Gastroesophageal sphincter (tissue), 4 donors: ENCODE measurements at regions not wholly inside any gene's neighbourhood (a gene's known extent, or its start where the extent isn't known, plus 50 kb on each side); places are given as distances from the start of the nearest gene placed in this dataset.

Experiments used
- ATAC-seq: fragments of 150-250 bp; one replicate; pipeline ENCODE4 v1.9.1; 2016; ENCODE audit warnings: mild to moderate bottlenecking, moderate library complexity
- H3K27ac ChIP-seq, 4 donors: fragments of 200-600 bp; sonication (generic) in 3 of 4; 1 replicate in 3 of 4; 2 replicates in 1 of 4; pipeline ENCODE4 v1.5.1; 2016 to 2019
- H3K27me3 ChIP-seq: fragments of 200-600 bp; sonication (generic); one replicate; pipeline ENCODE4 v1.5.1; 2019
- H3K36me3 ChIP-seq, 2 donors: fragments of 200-600 bp; sonication (generic); one replicate each; pipeline ENCODE4 v1.5.1; 2019; ENCODE audit warnings: control low read depth in 1 of 2
- H3K4me1 ChIP-seq, 3 donors: fragments of 200-600 bp; sonication (generic); 1 replicate in 2 of 3; 2 replicates in 1 of 3; pipeline ENCODE4 v1.5.1; 2016 to 2019; ENCODE audit warnings: control low read depth in 2 of 3
- H3K4me3 ChIP-seq, 2 donors: fragments of 200-600 bp; sonication (generic); one replicate each; pipeline ENCODE4 v1.5.1; 2019; ENCODE audit warnings: mild to moderate bottlenecking in 1 of 2, moderate library complexity in 1 of 2
- H3K9me3 ChIP-seq, 3 donors: fragments of 200-600 bp; sonication (generic); one replicate each; pipeline ENCODE4 v1.5.1; 2017 to 2019; ENCODE audit warnings: control low read depth in 2 of 3
- EP300 ChIP-seq: sonication (generic); formaldehyde crosslinking; IDR thresholded peaks from one replicate; pipeline ENCODE4 v1.6.1; 2017; ENCODE audit warnings: antibody characterized with exemption, mild to moderate bottlenecking
- POLR2A ChIP-seq, 2 donors: fragments of 450-650 bp; IDR thresholded peaks; one replicate each; pipeline ENCODE4 v1.6.1; 2017; ENCODE audit warnings: antibody characterized with exemption in 2 of 2, mild to moderate bottlenecking in 2 of 2, moderate library complexity in 1 of 2
- POLR2AphosphoS5 ChIP-seq: sonication (generic); formaldehyde crosslinking; IDR thresholded peaks from one replicate; pipeline ENCODE4 v1.6.1; 2017; ENCODE audit warnings: antibody characterized with exemption
- WGBS, 2 donors: methylation state at CpG; one replicate each; pipeline ENCODE4 v1.1.5; 2018; ENCODE audit warnings: low coverage in 1 of 2; 5-methylcytosine and 5-hydroxymethylcytosine counted together
- TF ChIP-seq, protein P1 (sequence below), 4 experiments: fragments of 200-600 bp in 2 of 4; fragments of 450-650 bp in 2 of 4; sonication (generic) in 1 of 4; IDR thresholded peaks; one replicate each; pipeline ENCODE4 v1.5.1; 2017 to 2019; ENCODE audit warnings: antibody characterized with exemption in 4 of 4, mild to moderate bottlenecking in 2 of 4, moderate library complexity in 2 of 4

DNA sequence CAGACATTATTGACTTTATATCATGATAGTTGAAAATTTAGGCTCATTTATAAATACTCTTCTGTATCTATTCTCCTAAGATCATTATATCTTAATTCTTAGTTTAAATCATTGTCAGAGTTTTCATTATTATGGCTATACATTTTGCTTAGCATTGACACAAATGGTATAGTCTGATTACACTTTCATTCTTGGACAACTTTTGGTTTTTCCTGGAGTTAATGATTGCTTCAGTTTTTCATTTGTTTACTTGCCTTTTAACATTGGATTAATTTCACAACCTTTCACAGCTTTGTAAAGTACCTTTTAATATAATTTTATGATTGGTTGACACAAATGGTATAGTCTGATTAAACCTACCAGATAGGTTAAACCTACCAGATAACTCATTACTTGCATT is 298.2 kb downstream of the DYSF start:
- Histone ChIP-seq H3K4me3 (no peak overlapping the region), H3K27me3 (no peaks in the 10 kb centered on the region), H3K27ac (no peak overlapping the region), H3K9me3 (no peaks in the 10 kb centered on the region), H3K4me1 (peaks cover 0 to 34% (median 20%) of the 10 kb centered on the region in 3 donors), H3K36me3 (no peaks in the 10 kb centered on the region)
- no peak for ATAC-seq
- TF ChIP-seq, protein P1, sequence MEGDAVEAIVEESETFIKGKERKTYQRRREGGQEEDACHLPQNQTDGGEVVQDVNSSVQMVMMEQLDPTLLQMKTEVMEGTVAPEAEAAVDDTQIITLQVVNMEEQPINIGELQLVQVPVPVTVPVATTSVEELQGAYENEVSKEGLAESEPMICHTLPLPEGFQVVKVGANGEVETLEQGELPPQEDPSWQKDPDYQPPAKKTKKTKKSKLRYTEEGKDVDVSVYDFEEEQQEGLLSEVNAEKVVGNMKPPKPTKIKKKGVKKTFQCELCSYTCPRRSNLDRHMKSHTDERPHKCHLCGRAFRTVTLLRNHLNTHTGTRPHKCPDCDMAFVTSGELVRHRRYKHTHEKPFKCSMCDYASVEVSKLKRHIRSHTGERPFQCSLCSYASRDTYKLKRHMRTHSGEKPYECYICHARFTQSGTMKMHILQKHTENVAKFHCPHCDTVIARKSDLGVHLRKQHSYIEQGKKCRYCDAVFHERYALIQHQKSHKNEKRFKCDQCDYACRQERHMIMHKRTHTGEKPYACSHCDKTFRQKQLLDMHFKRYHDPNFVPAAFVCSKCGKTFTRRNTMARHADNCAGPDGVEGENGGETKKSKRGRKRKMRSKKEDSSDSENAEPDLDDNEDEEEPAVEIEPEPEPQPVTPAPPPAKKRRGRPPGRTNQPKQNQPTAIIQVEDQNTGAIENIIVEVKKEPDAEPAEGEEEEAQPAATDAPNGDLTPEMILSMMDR (IDR thresholded peaks at IDR 0.05): no peak
- TF ChIP-seq EP300: no peak
- no peak for TF ChIP-seq POLR2A (IDR thresholded peaks at IDR 0.05)
- no peak for TF ChIP-seq POLR2AphosphoS5

DNA sequence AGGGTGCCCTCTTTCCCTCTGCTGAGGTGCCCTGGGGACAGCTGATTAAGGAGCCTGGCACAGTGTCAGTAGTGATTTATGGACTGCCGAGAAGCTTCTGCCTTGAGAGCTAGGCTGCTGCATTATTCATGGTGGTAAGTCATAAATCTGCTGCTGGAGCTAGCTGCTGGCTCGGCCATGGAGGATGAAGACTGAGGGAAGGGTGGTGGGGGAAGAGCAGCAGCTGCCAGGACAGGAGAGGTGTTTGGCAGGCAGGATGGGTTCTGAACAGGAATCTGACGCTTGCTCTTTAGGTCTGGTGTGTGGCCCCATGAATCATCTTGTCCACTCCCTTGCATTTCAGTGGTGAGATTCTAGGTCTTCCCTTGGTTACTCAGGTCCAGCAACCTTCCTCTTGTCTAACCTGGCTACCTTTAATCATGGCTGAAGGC is 296.3 kb downstream of the DYSF start:
- 8 to 80% methylated on average over 1 to 2 of the region's 3 CpGs for WGBS, 2 donors
- Histone ChIP-seq H3K4me1 (peaks cover 0 to 46% (median 21%) of the 10 kb centered on the region in 3 donors), H3K36me3 (no peaks in the 10 kb centered on the region), H3K27me3 (no peaks in the 10 kb centered on the region), H3K4me3 (no peak overlapping the region), H3K9me3 (no peaks in the 10 kb centered on the region), H3K27ac (no peak overlapping the region)
- TF ChIP-seq POLR2A (IDR thresholded peaks at IDR 0.05): no peak
- TF ChIP-seq, protein P1 (IDR thresholded peaks at IDR 0.05): no peak
- no peak for TF ChIP-seq POLR2AphosphoS5
- TF ChIP-seq EP300: no peak
- no peak for ATAC-seq

DNA sequence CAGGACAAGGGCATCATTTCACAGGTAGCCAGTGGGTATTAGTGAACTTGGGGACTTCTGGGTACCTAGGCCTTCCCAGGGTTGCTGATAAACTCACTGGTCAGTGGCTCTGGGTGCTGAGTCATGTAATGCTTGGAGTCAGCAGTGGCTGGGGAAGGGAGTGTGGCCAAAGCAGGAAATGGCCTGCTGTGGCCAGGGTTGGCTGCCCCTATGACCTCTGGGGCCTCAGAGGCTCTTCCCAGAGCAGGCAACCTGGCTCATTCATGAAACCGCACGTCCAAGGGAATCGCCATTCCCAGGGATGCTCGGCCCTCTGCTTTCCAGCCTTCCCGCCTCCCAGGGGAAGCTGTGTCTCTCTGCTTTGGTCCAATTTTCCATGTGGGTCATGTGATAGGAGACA is 294.9 kb downstream of the DYSF start:
- no peaks in the 10 kb centered on the region for H3K27me3 ChIP-seq
- H3K36me3 ChIP-seq: no peaks in the 10 kb centered on the region
- WGBS, 2 donors: 42 to 81% methylated on average over 4 to 5 of the region's 5 CpGs
- H3K27ac ChIP-seq: peak overlapping the region in 3 of 4 donors; percentile 72 to 83 (median 79)
- peak; percentile 31 for ATAC-seq
- H3K4me3 ChIP-seq: no peak overlapping the region
- no peak for TF ChIP-seq POLR2AphosphoS5
- no peak for TF ChIP-seq POLR2A (IDR thresholded peaks at IDR 0.05)
- TF ChIP-seq, protein P1 (IDR thresholded peaks at IDR 0.05): no peak
- TF ChIP-seq EP300: no peak
- H3K9me3 ChIP-seq: no peaks in the 10 kb centered on the region
- H3K4me1 ChIP-seq: peaks cover 0 to 61% (median 29%) of the 10 kb centered on the region in 3 donors

DNA sequence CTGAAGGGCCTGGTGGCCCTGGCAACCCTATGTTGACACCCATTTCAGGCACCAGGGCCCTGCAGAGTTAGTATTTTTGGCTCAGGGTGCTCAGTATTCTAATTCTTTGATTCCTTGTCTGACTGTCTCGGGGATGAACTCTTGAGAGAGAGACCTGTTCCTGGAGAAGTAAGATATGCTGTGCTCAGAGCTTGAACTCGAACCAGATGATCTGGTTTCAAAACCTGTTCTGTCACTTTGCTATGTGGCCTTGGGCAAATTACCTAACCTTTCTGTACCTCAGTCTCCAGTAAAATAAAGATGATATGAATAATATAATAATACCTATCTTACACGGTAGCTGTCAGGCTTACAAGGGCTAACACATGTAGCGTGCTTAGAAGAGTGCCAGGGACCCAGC is 294.2 kb downstream of the DYSF start:
- no peaks in the 10 kb centered on the region for H3K27me3 ChIP-seq
- H3K9me3 ChIP-seq: no peaks in the 10 kb centered on the region
- H3K4me1 ChIP-seq: peaks cover 0 to 68% (median 35%) of the 10 kb centered on the region in 3 donors
- no peak for ATAC-seq
- H3K27ac ChIP-seq: peak overlapping the region; percentile 30 to 83 (median 76)
- H3K4me3 ChIP-seq: no peak overlapping the region
- no peaks in the 10 kb centered on the region for H3K36me3 ChIP-seq
- WGBS, 2 donors: 67 to 82% methylated on average over 4 of the region's 4 CpGs
- no peak for TF ChIP-seq POLR2AphosphoS5
- TF ChIP-seq EP300: no peak
- no peak for TF ChIP-seq POLR2A (IDR thresholded peaks at IDR 0.05)
- TF ChIP-seq, protein P1 (IDR thresholded peaks at IDR 0.05): no peak

DNA sequence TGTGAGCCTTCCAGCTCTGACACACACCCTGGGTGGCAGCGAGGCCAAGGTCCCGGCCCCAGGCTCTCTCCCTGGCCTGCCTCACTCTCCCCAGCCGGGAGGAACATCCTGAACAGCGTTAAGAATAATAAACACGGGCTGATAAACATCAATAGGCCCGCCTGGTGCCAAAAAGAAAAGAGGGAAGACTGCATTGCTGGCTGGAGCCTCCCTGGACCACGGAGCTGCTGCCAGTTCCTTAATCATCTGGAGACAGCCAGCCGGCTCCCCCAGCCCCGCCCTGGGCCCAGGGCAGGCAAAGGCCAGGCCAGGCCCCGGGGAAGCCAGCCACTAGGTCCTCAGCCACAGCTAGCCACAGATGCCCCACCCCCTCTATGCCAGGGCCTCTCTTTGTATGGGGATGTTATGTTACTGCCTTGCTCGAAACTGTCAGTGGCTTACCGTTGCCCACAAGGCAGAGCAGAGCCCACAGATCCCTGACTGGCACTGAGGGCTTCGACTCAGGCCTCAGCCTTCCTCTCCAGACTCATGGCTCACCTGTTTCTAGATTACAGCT is 293.7 kb downstream of the DYSF start:
- TF ChIP-seq POLR2A (IDR thresholded peaks at IDR 0.05) (no peak), POLR2AphosphoS5 (peak; percentile 38)
- peaks cover 0 to 71% (median 36%) of the 10 kb centered on the region in 3 donors for H3K4me1 ChIP-seq
- no peaks in the 10 kb centered on the region for H3K36me3 ChIP-seq
- H3K27ac ChIP-seq: peak overlapping the region; percentile 30 to 83 (median 76)
- WGBS, 2 donors: 21 to 36% methylated on average over 5 to 8 of the region's 13 CpGs
- no peaks in the 10 kb centered on the region for H3K27me3 ChIP-seq
- peak; percentile 73 for ATAC-seq
- peaks cover 0 to 4% (median 0%) of the 10 kb centered on the region in 3 donors for H3K9me3 ChIP-seq
- no peak overlapping the region for H3K4me3 ChIP-seq
